ENCODE measurements at regions not wholly inside any gene's neighbourhood (a gene's known extent, or its start where the extent isn't known, plus 50 kb on each side); places are given as distances from the start of the nearest gene placed in this dataset.
"Not testable (repeated sequence)": the region's sequence is repeated elsewhere in the genome, so short reads cannot be mapped to it uniquely, and the experiment has no call there.

- DNase-seq (ENCODE audit: low spot score), result no peak
Measured at GRCh38 chr12:46547421-46548354, 175.1 kb upstream of the SLC38A2 start.

- DNase-seq (ENCODE audit: low spot score), result peak; percentile 18
Measured at GRCh38 chr12:46546634-46547273, 174.2 kb upstream of the SLC38A2 start.

- DNase-seq (ENCODE audit: low spot score), result not testable (repeated sequence)
Measured at GRCh38 chr12:46543378-46543795, 170.8 kb upstream of the SLC38A2 start.

DNA sequence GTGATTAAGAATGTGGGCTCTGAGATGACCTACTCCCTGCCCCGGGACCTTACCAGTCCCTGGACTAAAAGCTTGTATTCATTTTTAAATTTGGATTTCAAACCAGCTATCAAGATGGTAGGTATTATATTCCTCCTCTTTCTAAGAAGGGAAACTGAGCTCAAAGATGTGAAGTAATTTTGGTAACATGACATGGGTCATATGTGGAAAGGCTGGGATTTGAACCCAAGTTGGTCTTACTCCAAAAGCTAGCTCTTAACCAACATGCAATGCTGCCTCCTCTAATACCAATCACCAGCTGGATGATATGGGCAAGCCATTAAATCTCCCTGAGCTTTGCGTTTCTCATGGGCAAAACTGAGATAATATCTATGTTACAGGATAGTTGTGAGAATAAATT, 166.4 kb upstream of the SLC38A2 start:
- DNase-seq (ENCODE audit: low spot score), result no peak

DNA sequence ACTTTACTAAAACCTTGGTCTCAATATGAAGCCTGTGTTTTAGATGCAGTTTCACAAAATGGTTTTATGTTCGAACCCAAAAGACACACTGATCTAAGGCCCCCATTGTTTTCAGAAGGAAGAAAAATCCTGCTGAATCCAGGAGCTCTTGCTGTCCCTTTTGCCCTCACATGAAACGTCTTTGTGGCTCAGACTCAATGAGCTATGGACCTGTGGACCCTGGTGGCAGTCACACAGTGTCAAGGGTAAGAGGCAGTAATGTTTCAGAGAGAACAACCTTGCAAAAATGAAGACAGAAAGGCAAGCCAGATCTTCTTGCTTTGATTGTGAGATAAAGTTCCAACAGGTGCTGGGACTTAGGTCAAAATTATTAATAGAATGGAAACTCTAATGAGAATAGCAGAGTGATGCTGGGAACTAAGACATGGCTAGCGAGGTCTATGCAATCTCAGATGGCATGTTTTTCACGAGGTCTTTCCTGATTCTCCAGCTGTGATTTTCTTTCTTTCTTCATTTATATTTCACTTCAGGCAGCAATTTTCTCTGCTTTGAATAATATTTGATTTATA, 164.9 kb upstream of the SLC38A2 start:
- no peak for DNase-seq (ENCODE audit: low spot score)

DNA sequence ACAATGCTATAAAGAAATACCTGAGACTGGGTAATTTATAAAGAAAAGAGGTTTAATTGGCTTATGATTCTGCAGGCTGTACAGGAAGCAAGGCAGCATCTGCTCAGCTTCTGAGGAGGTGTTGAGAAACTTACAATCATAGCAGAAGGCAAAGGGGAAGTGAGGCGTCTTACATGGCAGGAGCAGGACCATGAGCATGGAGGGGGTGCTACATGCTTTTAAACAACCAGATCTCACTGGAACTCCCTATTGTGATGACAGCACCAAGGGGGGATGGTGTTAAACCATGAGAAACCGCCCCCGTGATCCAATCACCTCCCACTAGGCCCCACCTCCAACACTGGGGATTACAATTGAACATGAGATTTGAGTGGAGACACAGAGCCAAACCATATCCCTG, 163.7 kb upstream of the SLC38A2 start:
- not testable (repeated sequence) for DNase-seq (ENCODE audit: low spot score)

DNA sequence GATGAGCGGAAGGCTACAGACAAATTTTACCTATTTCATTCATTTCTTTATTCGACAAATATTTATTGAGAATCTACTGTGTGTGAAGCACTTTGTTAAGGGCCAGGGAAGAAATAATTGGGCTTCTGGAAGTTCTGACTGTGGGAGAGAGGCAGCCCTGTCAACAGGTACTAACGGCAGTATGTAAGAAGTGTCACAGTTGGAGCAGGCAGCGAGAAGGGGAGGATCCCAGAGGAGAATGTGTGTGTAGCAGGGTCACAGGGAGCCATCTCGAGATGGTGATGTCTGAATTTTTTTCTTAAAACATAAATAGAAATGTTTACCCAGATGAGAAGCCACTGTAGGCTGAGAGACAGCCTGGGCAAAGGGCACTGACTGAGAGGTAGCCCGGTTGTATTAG, 163.3 kb upstream of the SLC38A2 start:
- no peak for DNase-seq (ENCODE audit: low spot score)

- DNase-seq (ENCODE audit: low spot score), result no peak
Measured at GRCh38 chr12:46535376-46535775, 162.8 kb upstream of the SLC38A2 start.

- no peak for DNase-seq (ENCODE audit: low spot score)
Measured at GRCh38 chr12:46534327-46534840, 161.8 kb upstream of the SLC38A2 start.

- DNase-seq (ENCODE audit: low spot score), result no peak
Measured at GRCh38 chr12:46533723-46534122, 161.2 kb upstream of the SLC38A2 start.

- no peak for DNase-seq (ENCODE audit: low spot score)
Measured at GRCh38 chr12:46531804-46532203, 159.2 kb upstream of the SLC38A2 start.

- DNase-seq (ENCODE audit: low spot score), result no peak
Measured at GRCh38 chr12:46531059-46531785, 158.6 kb upstream of the SLC38A2 start.

DNA sequence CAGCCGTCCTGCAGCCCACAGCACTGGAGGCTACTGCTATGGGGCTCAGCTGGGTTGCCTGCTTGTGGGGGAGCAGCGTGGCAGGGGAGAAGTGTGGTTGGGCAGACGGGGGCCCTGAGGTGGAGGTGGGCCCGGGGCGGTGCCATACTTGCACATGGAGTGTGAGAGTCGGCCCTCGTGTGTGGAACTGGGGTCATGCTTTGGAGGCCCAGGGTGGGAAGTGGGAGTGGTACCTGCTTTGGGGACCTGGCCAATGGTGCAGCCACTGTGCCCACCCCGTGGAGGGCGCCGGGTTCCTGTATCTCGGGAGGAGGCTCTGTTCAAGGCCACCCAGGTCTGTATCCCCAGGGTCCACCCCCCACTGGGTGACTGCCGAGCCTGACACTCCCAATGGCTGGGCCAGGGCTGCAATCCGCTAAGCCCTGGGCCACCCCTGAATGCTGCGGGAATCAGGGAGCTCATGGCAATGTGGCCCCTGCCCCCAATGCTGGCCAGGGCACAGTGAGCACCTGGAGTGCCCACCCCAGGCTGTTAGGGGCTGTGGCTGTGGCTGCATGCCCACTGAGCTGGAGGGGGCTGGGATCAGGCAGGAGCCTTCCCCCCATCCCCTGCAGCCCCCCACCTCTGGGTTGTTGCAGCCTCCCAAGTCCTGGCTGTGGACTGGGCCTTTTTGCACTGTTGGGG, 157.9 kb upstream of the SLC38A2 start:
- DNase-seq (ENCODE audit: low spot score), result no peak

DNA sequence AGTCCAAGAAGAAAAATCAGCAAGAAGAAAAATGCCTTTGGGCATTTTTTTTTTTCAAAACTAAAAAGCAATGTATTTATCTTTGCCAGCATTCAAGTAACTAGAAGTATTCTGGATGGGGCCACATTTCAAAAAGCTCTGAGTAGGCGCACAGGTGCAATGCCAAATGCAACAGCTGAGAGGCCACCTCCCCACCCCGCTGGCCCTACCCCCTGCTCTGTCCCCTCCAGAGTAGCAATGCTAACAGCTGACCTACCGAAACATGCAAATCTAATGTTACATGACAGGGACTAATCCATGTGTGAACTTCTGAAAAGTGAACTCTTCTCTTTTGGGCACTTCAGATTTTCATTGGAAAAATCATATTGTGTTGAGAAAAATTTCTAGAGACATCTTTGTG, 153.7 kb upstream of the SLC38A2 start:
- DNase-seq (ENCODE audit: low spot score), result no peak

DNA sequence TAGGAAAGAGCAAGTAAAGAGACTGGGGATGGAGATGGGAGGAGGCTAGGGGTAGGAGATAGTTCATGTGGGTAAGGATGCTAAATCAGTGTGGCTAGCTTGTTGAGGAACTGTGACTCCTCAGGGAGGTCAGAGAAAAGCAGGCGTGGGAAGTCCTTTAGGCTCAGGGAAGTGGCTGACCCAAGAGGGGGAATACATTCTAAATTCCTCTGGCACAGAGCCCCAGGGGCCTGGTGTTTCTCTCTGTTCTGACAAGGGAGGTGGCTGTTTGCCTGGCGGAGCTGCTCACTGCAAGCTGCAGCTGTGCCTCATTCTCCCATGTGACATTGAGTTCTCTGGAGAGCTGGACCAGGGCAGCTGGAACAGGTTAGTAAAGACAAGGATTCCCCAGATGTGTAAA, 152.2 kb upstream of the SLC38A2 start:
- no peak for DNase-seq (ENCODE audit: low spot score)

- peak; percentile 61 for DNase-seq (ENCODE audit: low spot score)
Measured at GRCh38 chr12:46523863-46524770, 151.5 kb upstream of the SLC38A2 start.

DNA sequence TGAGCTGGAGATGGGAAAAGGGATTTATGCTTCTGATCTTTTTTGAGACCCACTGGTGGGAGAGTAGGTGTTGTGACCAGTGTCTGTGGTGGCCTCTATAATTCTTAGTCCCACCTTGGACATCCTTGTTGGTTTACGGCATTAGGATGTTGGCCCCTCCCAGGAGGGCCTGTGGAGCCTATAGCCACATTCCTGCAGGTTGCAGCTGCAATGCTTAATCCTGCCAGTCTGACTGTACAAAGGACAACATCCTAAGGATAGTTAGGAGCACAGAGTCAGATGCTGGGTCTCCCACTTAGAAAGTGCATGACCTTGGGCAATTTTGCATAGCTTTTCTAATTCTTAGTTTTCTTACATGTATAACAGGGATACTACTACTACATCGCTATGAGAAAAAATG, 150.9 kb upstream of the SLC38A2 start:
- DNase-seq (ENCODE audit: low spot score), result no peak

- no peak for DNase-seq (ENCODE audit: low spot score)
Measured at GRCh38 chr12:46522071-46522470, 149.5 kb upstream of the SLC38A2 start.

DNA sequence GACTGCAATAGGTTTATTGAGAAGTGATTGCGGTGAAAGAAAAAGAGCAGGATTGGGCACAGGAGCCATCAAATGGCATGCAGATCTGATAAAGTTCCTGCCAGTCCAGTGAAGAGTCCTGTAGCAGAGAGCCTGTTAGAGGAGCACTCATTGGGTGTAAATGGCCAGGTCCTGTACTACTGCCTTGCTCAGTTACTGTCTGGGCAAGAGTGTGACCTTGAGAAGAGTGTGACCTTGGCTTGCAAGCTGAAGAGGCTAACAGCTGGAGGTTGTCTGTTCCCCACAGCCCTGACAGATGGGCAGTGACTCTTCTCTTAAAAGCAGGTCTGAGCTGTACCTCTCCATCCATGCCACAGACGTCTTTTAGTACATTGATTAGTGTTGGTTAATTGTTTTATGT, 148.6 kb upstream of the SLC38A2 start:
- no peak for DNase-seq (ENCODE audit: low spot score)

GRCh38 chr12:46519407-46519806, 146.8 kb upstream of the SLC38A2 start:
- no peak for DNase-seq (ENCODE audit: low spot score)

DNA sequence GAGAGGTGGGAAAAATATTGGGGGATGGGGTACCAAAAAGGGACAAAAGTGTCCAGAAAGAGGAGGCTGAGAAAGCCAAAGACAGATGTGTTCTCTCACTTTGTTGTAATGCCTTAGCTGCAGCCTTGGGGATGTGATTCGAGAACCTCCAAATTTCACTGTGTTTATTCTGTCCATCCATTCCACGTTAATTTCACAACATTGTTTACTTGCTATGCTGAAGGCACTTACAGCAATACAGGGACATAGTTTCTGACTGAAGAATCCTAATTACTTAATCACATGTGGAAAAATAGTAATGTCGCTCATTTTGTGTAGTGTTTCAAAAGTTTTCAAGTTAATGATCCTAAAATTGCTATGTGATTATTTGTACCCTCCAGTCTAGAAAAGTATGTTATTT, 146.2 kb upstream of the SLC38A2 start:
- no peak for DNase-seq (ENCODE audit: low spot score)

Measured in CD4-positive, alpha-beta T cell treated with Interleukin-2 at 100 ng/mL for 4 hours (primary cell).